Fibroblast of lung (primary cell): ENCODE measurements at regions not wholly inside any gene's neighbourhood (a gene's known extent, or its start where the extent isn't known, plus 50 kb on each side); places are given as distances from the start of the nearest gene placed in this dataset.

Experiments used
- CTCF ChIP-seq, 2 donors: IDR thresholded peaks in 1 of 2; conservative IDR thresholded peaks in 1 of 2; 1 replicate in 1 of 2; 2 replicates in 1 of 2; pipeline ENCODE4 v1.5.1; 2011 to 2012; ENCODE audit warnings: low read length in 2 of 2, control low read depth in 1 of 2, inconsistent platforms in 1 of 2, low read depth in 1 of 2, mild to moderate bottlenecking in 1 of 2
- EZH2 ChIP-seq: IDR thresholded peaks from 2 replicates; pipeline ENCODE4 v1.5.1; 2012; ENCODE audit warnings: low read length, control low read depth, mild to moderate bottlenecking; ENCODE audit errors: missing control alignments

GRCh38 chr12:83823386-83824045 lies 1089.1 kb downstream of the SLC6A15 start:
- TF ChIP-seq EZH2 (no peak), CTCF (conservative IDR thresholded peaks at IDR 0.05 in 1 of 2, IDR thresholded peaks at IDR 0.05 in 1 of 2; ENCODE audit: low read depth in 1 of 2, low read length in 2 of 2) (peak in 1 of 2 donors; percentile 27)
